Tibial artery (tissue), 4 donors: ENCODE measurements at regions not wholly inside any gene's neighbourhood (a gene's known extent, or its start where the extent isn't known, plus 50 kb on each side); places are given as distances from the start of the nearest gene placed in this dataset.

Source experiments
- DNase-seq, 2 donors: peaks; one replicate each; pipeline ENCODE4 v3.0.0-alpha.2; 2019
- H3K27ac ChIP-seq, 2 donors: fragments of 200-600 bp; sonication (generic) in 1 of 2; 1 replicate in 1 of 2; 2 replicates in 1 of 2; pipeline ENCODE4 v1.5.1; 2018 to 2019; ENCODE audit warnings: mild to moderate bottlenecking in 1 of 2
- H3K27me3 ChIP-seq, 2 donors: fragments of 200-600 bp; sonication (generic) in 1 of 2; one replicate each; pipeline versions ENCODE4 v1.5.1 to v1.6.0; 2016 to 2019
- H3K36me3 ChIP-seq, 3 donors: fragments of 200-600 bp; sonication (generic) in 2 of 3; one replicate each; pipeline ENCODE4 v1.5.1; 2016 to 2019; ENCODE audit warnings: mild to moderate bottlenecking in 2 of 3
- H3K4me1 ChIP-seq, 4 donors: fragments of 200-600 bp; sonication (generic) in 2 of 4; 1 replicate in 3 of 4; 2 replicates in 1 of 4; pipeline ENCODE4 v1.5.1; 2016 to 2019
- H3K4me3 ChIP-seq, 2 donors: fragments of 200-600 bp; sonication (generic) in 1 of 2; 1 replicate in 1 of 2; 2 replicates in 1 of 2; pipeline ENCODE4 v1.5.1; 2018 to 2019; ENCODE audit warnings: mild to moderate bottlenecking in 2 of 2
- H3K9me3 ChIP-seq, 3 donors: fragments of 200-600 bp; sonication (generic) in 1 of 3; one replicate each; pipeline ENCODE4 v1.5.1; 2016 to 2019
- CTCF ChIP-seq, 2 experiments: fragments of 200-600 bp in 1 of 2; fragments of 450-650 bp in 1 of 2; IDR thresholded peaks; one replicate each; pipeline ENCODE4 v1.5.1; 2017 to 2019; ENCODE audit warnings: antibody characterized with exemption in 2 of 2, mild to moderate bottlenecking in 1 of 2, moderate library complexity in 1 of 2
- intact Hi-C: fragments of 100-400 bp; cut with DNase I; formaldehyde crosslinking; loops from one replicate; pipeline ENCODE4 v1.15.0; 2023; ENCODE audit warnings: low total_unique reads

- no peaks in the 10 kb centered on the region for H3K4me1 ChIP-seq
- no peak overlapping the region for H3K4me3 ChIP-seq
- no peaks in the 10 kb centered on the region for H3K9me3 ChIP-seq
- H3K36me3 ChIP-seq, result no peaks in the 10 kb centered on the region
- intact Hi-C loops, result no loop called here
- DNase-seq, result no peak
- H3K27me3 ChIP-seq, result no peaks in the 10 kb centered on the region
- no peak for TF ChIP-seq CTCF (IDR thresholded peaks at IDR 0.05)
- no peak overlapping the region for H3K27ac ChIP-seq
These were observed 92.8 kb upstream of the PPP2R5A start for GRCh38 chr1:212192261-212192998.

GRCh38 chr1:212196355-212196754 is 88.9 kb upstream of the PPP2R5A start:
- Histone ChIP-seq H3K27me3 (no peaks in the 10 kb centered on the region), H3K4me1 (no peaks in the 10 kb centered on the region), H3K36me3 (no peaks in the 10 kb centered on the region), H3K9me3 (no peaks in the 10 kb centered on the region), H3K4me3 (no peak overlapping the region), H3K27ac (no peak overlapping the region)
- TF ChIP-seq CTCF (IDR thresholded peaks at IDR 0.05), result no peak
- intact Hi-C loops, result no loop called here
- DNase-seq, result no peak

- Histone ChIP-seq H3K4me1 (no peaks in the 10 kb centered on the region), H3K4me3 (no peak overlapping the region), H3K9me3 (no peaks in the 10 kb centered on the region), H3K27ac (no peak overlapping the region), H3K36me3 (no peaks in the 10 kb centered on the region), H3K27me3 (no peaks in the 10 kb centered on the region)
- no peak for TF ChIP-seq CTCF (IDR thresholded peaks at IDR 0.05)
- intact Hi-C loops, result no loop called here
- no peak for DNase-seq
These were observed 83.7 kb upstream of the PPP2R5A start for GRCh38 chr1:212201461-212201860.

GRCh38 chr1:212203630-212204029 is 81.6 kb upstream of the PPP2R5A start:
- intact Hi-C loops, result no loop called here
- Histone ChIP-seq H3K4me1 (no peaks in the 10 kb centered on the region), H3K27ac (no peak overlapping the region), H3K9me3 (no peaks in the 10 kb centered on the region), H3K27me3 (no peaks in the 10 kb centered on the region), H3K36me3 (no peaks in the 10 kb centered on the region), H3K4me3 (no peak overlapping the region)
- DNase-seq, result no peak
- no peak for TF ChIP-seq CTCF (IDR thresholded peaks at IDR 0.05)

GRCh38 chr1:212205006-212205405 is 80.2 kb upstream of the PPP2R5A start:
- no peak for DNase-seq
- no peak for TF ChIP-seq CTCF (IDR thresholded peaks at IDR 0.05)
- no peaks in the 10 kb centered on the region for H3K27me3 ChIP-seq
- no peak overlapping the region for H3K4me3 ChIP-seq
- no peaks in the 10 kb centered on the region for H3K4me1 ChIP-seq
- H3K9me3 ChIP-seq, result no peaks in the 10 kb centered on the region
- H3K36me3 ChIP-seq, result no peaks in the 10 kb centered on the region
- no peak overlapping the region for H3K27ac ChIP-seq
- intact Hi-C loops, result no loop called here

- intact Hi-C loops, result no loop called here
- no peak overlapping the region for H3K4me3 ChIP-seq
- H3K36me3 ChIP-seq, result no peaks in the 10 kb centered on the region
- H3K4me1 ChIP-seq, result no peaks in the 10 kb centered on the region
- no peak overlapping the region for H3K27ac ChIP-seq
- no peak for TF ChIP-seq CTCF (IDR thresholded peaks at IDR 0.05)
- H3K27me3 ChIP-seq, result no peaks in the 10 kb centered on the region
- DNase-seq, result no peak
- no peaks in the 10 kb centered on the region for H3K9me3 ChIP-seq
These were observed 79.4 kb upstream of the PPP2R5A start for GRCh38 chr1:212205843-212206242.
